NCI-H146 (cell line): ENCODE measurements at regions not wholly inside any gene's neighbourhood (a gene's known extent, or its start where the extent isn't known, plus 50 kb on each side); places are given as distances from the start of the nearest gene placed in this dataset.

ENCODE experiments used
- DNase-seq: peaks from one replicate; lab custom pipeline; 2025; lab: John Stamatoyannopoulos, UW

GRCh38 chr13:105220063-105220462, 1315.4 kb downstream of the EFNB2 start:
- no peak for DNase-seq

- no peak for DNase-seq
Observed at GRCh38 chr13:105219651-105220050, 1315.8 kb downstream of the EFNB2 start.

- DNase-seq: no peak
Observed at GRCh38 chr13:105213512-105213911, 1322.0 kb downstream of the EFNB2 start.

- DNase-seq: no peak
Observed at GRCh38 chr13:105207572-105208293, 1327.7 kb downstream of the EFNB2 start.

GRCh38 chr13:105202354-105202753, 1333.1 kb downstream of the EFNB2 start:
- peak; percentile 5 for DNase-seq

GRCh38 chr13:105201351-105201750, 1334.1 kb downstream of the EFNB2 start:
- no peak for DNase-seq

- no peak for DNase-seq
Observed at GRCh38 chr13:105200181-105200580, 1335.3 kb downstream of the EFNB2 start.

GRCh38 chr13:105196052-105196451, 1339.4 kb downstream of the EFNB2 start:
- peak; percentile 5 for DNase-seq

GRCh38 chr13:105193026-105193425, 1342.4 kb downstream of the EFNB2 start:
- DNase-seq: no peak

- no peak for DNase-seq
Observed at GRCh38 chr13:105184201-105184600, 1351.3 kb downstream of the EFNB2 start.

- no peak for DNase-seq
Observed at GRCh38 chr13:105177265-105177900, 1358.1 kb downstream of the EFNB2 start.

GRCh38 chr13:105170438-105170837, 1365.0 kb downstream of the EFNB2 start:
- DNase-seq: no peak

GRCh38 chr13:105168295-105168694, 1367.2 kb downstream of the EFNB2 start:
- DNase-seq: no peak

GRCh38 chr13:105167385-105167784, 1368.1 kb downstream of the EFNB2 start:
- DNase-seq: no peak

GRCh38 chr13:105165449-105166125, 1369.9 kb downstream of the EFNB2 start:
- no peak for DNase-seq

GRCh38 chr13:105159841-105160240, 1375.6 kb downstream of the EFNB2 start:
- DNase-seq: peak; percentile 6

GRCh38 chr13:105153611-105154010, 1381.9 kb downstream of the EFNB2 start:
- DNase-seq: no peak

- no peak for DNase-seq
Observed at GRCh38 chr13:105151639-105152038, 1383.8 kb downstream of the EFNB2 start.

GRCh38 chr13:105147461-105147860, 1388.0 kb downstream of the EFNB2 start:
- DNase-seq: no peak

GRCh38 chr13:105144936-105145335, 1390.5 kb downstream of the EFNB2 start:
- no peak for DNase-seq

- no peak for DNase-seq
Observed at GRCh38 chr13:105144020-105144419, 1391.4 kb downstream of the EFNB2 start.

GRCh38 chr13:105142556-105142955, 1392.9 kb downstream of the EFNB2 start:
- no peak for DNase-seq
